ENCODE measurements at regions not wholly inside any gene's neighbourhood (a gene's known extent, or its start where the extent isn't known, plus 50 kb on each side); places are given as distances from the start of the nearest gene placed in this dataset.

- no peak overlapping the region for H3K4me3 ChIP-seq (ENCODE audit: low read length)
- no peak for TF ChIP-seq CTCF (conservative IDR thresholded peaks at IDR 0.05; ENCODE audit: low read depth, low read length)
- no peak for DNase-seq (ENCODE audit: low read depth)
Observed at GRCh38 chr2:59282374-59283057, 1041.4 kb upstream of the FANCL start.

GRCh38 chr2:59277671-59278070, 1036.5 kb upstream of the FANCL start:
- no peak for TF ChIP-seq CTCF (conservative IDR thresholded peaks at IDR 0.05; ENCODE audit: low read depth, low read length)

GRCh38 chr2:59276917-59277316, 1035.8 kb upstream of the FANCL start:
- DNase-seq (ENCODE audit: low read depth) = no peak
- H3K4me3 ChIP-seq (ENCODE audit: low read length) = no peak overlapping the region
- TF ChIP-seq CTCF (conservative IDR thresholded peaks at IDR 0.05; ENCODE audit: low read depth, low read length) = no peak

More at GRCh38 chr2:59277671-59278070, 1036.5 kb upstream of the FANCL start:
- no peak for DNase-seq (ENCODE audit: low read depth)
- no peak overlapping the region for H3K4me3 ChIP-seq (ENCODE audit: low read length)

GRCh38 chr2:59276033-59276432, 1034.9 kb upstream of the FANCL start:
- H3K4me3 ChIP-seq (ENCODE audit: low read length) = no peak overlapping the region
- TF ChIP-seq CTCF (conservative IDR thresholded peaks at IDR 0.05; ENCODE audit: low read depth, low read length) = peak; percentile 23
- DNase-seq (ENCODE audit: low read depth) = no peak

- no peak for TF ChIP-seq CTCF (conservative IDR thresholded peaks at IDR 0.05; ENCODE audit: low read depth, low read length)
- no peak overlapping the region for H3K4me3 ChIP-seq (ENCODE audit: low read length)
- DNase-seq (ENCODE audit: low read depth) = no peak
Observed at GRCh38 chr2:59266453-59266852, 1025.3 kb upstream of the FANCL start.

GRCh38 chr2:59259913-59260312, 1018.8 kb upstream of the FANCL start:
- no peak for TF ChIP-seq CTCF (conservative IDR thresholded peaks at IDR 0.05; ENCODE audit: low read depth, low read length)
- H3K4me3 ChIP-seq (ENCODE audit: low read length) = no peak overlapping the region
- no peak for DNase-seq (ENCODE audit: low read depth)

GRCh38 chr2:59256290-59256689, 1015.2 kb upstream of the FANCL start:
- H3K4me3 ChIP-seq (ENCODE audit: low read length) = no peak overlapping the region
- TF ChIP-seq CTCF (conservative IDR thresholded peaks at IDR 0.05; ENCODE audit: low read depth, low read length) = no peak
- DNase-seq (ENCODE audit: low read depth) = no peak

All from retinal pigment epithelial cell (primary cell).